GM04503 (cell line): ENCODE measurements at regions not wholly inside any gene's neighbourhood (a gene's known extent, or its start where the extent isn't known, plus 50 kb on each side); places are given as distances from the start of the nearest gene placed in this dataset.

ENCODE experiments used
- DNase-seq: peaks from one replicate; pipeline ENCODE4 v3.0.0-alpha.2; 2012; ENCODE audit warnings: low read depth

DNA sequence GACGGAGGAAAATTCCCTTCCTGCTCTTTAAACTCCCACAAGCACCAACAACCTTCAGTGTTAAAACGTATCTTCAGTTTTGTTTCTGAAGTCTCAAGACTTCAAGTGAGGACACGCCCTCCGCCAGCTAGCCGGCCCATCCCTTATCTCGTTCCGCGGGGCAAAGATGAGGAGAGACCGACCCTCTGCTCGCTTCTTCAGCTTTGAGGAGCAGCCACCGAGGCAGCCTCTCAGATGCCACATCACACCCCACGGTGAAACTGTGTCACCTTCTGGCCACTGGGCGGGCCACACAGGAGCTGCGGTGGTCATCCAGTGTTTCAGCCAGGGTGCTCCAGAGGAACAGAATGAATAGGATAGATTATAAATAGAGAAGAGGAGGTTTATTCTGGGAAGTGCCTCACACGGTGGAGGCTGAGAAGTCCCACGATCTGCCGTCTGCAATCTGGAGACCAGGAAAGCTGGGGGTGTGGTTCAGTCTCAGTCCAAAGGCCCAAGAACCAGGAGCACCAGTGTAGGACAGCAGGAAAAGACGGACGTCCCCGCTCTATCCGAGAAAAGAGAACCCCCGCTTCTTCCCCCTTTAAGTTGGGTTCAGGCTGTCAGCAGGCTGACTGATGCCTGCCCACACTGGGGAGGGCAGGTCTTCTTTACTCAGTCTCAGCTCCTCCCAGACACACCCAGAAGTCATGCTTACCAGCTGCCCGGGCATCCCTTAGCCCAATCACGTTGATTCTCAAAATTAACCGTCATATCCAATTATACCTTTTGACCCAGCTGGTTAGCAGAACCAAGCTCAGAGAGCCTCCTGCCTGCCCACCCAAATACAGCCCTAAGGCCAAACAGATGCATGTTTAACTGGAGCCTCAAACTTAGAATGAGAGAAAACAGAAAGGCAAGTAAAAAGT lies 399.7 kb upstream of the ID2 start:
- DNase-seq = no peak

DNA sequence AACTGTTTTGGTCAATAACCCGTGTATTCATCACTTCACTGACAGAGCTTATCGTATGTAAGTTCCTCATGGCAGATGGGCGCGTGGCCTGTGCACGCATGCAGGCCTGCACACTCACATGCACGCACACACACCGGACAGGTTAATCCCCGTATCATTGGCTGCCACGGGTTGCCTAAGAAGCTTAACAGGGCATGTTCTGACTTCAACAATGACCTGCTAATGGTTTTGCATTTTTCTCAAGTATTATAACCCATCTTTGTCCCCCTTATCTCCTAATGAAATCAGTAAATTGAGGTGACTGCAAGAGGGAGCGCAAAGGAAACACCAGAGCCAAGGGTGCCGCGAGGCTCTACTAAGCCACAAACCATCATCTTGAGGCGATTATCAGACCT lies 399.0 kb upstream of the ID2 start:
- no peak for DNase-seq

DNA sequence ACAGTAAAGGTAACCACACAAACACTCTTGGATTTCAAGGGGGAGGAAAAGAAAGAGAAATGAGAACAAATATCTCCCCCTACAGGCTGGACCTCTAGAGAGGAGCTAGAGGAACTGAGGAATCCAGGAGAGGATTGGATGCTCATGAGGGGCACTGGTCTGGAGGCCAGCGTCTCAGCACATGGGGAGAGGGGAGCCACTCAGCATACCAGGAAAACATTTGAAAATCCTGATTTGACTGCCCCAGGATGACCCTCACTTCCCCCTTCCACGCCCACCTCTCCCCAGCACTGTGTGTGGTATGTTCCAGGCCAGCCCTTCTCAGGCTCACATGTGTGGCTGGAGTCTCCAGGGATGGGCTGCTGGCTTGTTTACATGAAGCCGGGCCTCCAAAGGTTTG lies 396.8 kb upstream of the ID2 start:
- no peak for DNase-seq

DNA sequence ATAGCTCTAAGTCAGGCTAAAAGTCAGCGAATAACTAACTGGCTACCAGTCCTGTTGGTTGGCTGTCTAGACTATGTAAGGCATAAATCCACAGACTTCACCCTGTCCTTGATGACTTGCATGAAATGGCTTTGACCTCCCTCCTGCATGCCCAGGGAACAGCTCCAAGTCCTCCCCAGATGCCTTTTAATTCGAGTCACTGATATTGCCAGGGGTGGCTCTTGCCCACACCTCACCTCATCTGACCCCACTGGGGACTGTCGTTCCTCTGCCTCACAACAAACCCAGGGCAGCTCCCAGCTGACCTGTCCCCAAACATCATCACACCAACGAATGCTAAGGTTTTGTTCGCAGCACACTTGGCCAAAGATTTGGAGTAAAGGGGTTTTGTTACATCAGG lies 396.0 kb upstream of the ID2 start:
- DNase-seq = no peak

DNA sequence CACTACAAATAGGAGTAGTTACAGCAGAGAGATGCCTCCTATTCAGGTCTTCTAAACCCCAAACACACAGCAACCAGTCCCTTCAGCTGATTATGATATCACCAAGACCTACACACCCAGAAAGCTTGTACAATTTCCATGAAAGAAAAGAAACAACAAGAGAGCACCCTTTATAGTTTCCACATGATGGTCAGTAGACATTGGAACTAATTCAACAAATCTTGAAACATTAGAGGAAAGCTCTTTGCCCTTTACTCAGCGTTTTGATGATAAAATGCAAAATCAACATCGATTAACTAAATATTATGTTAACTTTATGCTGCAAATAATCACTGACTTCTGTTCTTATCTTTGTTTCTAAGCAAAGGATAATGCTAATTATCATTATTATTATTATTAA lies 393.6 kb upstream of the ID2 start:
- DNase-seq = no peak

DNA sequence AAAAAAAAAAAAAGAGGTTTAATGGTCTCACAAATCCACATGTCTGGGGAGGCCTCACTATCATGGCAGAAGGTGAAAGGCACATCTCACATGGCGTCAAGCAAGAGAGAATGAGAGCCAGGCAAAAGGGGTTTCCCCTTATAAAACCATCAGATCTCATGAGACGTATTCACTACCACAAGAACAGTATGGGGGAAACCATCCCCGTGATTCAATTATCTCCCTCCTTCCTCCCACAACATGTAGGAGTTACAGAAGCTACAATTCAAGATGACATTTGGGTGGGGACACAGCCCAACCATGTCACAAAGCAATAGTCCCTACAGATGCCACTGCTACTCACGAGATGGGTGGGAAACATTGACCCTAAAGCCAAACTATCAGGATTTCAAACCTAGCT lies 392.7 kb upstream of the ID2 start:
- DNase-seq = no peak

DNA sequence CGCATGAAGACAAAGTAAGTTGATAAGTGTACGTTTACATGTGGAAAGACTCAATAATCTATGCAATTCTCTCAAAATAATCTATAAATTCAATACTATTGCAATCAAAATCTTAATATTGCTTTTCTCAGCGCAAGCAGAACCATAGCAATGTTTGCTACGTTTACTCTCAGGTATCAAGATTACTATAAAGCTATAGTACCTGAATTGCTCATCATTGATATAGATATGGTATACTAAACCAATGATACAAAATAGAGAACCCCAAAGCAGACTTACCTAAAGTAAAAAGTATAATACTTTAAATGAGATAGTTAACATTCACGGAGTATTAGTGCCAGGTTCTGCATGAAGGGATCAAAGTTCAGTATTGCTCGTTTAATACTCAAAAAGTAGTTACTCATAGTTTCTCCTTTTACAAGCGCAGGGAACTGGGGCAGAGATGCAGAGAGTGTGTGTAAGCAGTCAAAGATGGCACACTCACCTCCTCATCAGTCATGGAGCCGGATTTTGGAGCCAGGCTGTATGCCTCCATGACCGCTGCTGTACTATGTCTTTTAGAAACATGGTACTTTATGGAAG lies 391.0 kb upstream of the ID2 start:
- no peak for DNase-seq

DNA sequence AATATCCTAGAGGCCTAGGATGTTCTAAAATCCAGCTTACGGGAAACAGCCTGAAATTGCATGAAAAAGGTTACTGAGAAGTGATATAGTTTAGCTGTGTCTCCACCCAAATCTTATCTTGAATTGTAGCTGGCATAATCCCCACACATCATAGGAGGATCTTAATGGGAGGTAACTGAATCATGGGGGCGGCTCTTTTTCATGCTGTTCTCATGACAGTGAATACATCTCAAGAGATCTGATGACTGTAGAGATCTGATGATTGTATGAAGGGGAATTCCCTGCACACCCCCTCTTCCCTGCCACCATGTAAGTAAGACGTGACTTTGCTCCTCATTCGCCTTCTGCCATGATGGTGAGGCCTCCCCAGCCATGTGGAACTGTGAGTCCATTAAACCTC lies 385.6 kb upstream of the ID2 start:
- DNase-seq = no peak

DNA sequence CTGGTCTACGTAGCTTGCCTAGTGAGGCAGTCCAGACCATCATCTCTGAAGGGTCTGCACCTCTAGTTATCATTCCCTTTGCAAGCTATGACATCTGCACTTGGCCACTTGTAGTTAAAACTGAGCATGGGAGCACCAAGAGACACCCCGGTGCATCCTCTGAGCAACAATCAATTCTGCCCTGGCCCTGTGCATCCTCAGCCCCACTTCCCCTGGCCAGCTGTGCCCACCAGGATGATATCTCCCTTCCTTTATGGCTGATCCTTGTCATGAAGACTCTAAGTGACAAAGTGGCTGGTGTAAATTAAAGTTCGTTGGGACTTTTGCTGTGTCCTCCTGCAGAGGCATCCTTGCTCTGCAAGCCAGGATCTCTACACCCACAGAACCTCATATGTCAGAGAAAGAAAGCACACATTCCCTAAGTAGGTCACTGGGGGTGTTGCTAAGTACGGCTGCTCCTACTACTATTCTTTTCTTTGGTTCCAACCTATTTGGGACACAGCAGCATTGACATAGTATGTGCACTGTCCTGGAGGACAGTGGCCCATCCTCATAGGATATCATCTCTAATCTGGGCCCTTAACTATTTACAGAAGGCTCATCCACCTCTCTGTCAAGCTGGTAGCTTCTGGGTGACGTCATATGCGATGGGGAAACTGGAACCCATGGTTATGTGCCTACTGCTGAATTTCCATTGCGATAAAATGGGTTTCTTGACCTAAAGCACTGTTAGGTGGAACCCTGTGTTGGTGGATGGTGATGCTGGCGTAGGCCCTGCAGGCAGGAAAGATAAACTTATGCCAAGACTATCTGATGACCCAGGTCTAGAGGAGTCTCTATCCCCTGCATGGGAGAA lies 384.3 kb upstream of the ID2 start:
- no peak for DNase-seq

DNA sequence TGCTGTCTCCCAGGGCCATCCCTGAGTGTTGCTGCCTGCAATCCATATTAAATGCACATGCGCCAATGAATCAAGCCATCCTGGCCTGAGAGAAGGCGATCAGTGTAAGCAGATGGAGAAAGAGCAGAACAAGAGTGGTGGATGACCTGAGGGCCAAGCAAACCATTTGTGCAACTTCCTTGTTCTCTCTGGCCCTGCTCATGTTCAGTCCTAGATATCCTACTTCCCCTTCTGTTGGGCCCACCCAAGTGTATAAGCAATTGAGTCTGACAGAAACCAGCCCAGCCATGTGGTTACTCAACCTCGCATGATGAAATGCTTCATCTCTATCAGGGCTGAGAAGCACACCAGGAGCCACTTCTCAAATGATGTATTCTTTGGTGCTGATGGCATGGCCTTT lies 383.1 kb upstream of the ID2 start:
- DNase-seq = no peak

DNA sequence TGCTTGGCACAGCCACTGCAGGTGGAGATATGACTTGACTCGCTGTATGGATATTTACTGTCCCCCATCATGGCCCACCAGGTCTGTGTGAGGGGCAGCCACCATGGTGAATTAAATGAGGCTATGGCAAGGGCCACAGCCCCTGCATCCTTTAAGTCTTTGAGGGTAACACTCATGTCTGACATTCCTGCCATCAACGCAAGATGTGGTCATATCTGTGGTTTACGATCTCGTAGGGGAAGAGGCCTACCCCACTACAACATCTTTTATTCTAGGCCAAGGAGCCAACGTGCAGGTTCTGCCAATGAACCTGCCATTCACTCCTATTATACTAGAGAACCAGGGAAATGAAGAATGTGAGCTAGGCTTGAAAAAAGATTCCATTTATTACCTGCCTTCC lies 381.6 kb upstream of the ID2 start:
- no peak for DNase-seq

DNA sequence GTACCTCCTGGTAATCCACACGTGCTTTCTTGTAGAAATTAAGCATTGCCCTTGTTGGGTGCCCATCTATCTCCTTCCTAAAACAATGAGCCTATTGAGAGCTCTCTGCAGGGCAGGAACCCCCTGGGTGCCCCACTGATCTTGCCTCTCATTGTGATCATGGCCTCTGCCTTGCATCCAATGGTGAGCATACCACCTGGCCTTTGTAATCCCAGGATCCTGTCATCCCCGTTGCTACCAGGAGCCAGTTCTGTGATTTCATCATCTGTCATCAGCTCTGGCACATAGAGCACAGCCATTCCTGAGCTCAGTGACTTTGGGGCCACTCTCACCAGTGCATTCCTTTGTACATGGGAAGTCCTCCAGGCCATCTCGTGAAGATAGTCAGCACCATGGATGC lies 381.0 kb upstream of the ID2 start:
- DNase-seq = no peak

DNA sequence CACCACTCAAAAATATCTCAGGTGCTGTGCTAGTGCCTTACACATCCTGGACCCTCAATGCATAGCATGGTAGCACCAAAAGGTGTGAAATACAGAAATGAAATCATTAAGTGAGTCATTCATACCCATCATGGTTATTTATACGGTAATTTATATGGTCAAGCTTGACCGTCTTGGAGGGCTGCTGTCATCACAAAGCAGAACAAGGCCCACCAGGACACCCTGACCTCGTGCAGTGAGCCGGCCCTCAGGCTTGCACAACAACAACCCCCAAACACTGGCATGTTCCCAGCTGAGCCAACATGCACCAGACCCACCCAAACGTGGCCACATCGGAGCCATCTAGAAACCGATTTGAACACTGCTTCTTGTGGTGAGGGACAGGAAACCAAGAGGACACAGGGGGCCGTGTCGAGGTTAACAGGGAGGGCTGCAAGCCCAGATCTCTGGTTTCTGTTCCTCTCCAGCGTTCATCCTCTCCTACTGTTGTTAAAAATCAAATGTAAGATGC lies 378.5 kb upstream of the ID2 start:
- DNase-seq = no peak

DNA sequence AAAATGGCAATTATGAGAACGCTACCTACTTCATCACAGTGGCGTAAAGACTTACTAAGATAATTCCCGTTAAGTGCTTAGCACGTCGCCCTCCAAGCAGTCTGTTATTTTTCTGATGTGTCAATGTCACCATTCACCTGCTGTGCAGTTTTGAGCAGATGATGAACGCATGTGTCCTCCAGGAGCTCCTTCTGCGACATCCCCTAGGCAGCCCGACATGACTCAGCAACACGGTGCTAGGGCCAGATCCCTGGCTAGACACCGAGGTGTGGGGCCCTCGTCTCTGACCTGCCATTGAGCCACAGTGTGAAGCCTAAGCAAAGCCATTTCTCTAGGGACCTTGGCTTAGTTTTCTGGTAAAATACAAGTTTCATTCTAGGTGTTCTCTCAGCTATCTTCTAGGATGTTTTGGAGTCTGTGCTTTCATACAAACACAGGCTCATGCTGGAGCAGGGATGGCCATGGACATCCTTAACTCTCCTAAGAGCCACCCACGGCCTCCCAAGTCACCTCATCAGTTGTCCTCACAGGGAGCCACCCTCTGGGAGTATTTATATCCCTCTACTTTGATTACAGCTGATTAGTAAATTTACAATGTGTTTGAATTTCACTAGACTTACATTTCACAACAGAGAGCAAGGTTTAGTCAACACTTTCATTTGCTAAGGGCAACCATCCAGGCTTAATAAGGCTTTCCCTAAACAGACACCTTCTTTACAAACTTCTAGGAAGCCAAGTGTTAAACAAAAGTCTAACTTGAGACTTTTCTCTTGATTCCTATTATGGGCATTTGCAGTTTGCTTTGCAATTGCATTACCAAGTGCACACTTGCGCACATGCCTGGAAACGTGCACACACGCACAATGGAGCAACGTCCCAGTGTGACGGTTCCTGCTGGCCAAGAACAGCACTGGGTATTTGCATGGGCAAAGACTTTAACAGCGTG lies 376.8 kb upstream of the ID2 start:
- no peak for DNase-seq

DNA sequence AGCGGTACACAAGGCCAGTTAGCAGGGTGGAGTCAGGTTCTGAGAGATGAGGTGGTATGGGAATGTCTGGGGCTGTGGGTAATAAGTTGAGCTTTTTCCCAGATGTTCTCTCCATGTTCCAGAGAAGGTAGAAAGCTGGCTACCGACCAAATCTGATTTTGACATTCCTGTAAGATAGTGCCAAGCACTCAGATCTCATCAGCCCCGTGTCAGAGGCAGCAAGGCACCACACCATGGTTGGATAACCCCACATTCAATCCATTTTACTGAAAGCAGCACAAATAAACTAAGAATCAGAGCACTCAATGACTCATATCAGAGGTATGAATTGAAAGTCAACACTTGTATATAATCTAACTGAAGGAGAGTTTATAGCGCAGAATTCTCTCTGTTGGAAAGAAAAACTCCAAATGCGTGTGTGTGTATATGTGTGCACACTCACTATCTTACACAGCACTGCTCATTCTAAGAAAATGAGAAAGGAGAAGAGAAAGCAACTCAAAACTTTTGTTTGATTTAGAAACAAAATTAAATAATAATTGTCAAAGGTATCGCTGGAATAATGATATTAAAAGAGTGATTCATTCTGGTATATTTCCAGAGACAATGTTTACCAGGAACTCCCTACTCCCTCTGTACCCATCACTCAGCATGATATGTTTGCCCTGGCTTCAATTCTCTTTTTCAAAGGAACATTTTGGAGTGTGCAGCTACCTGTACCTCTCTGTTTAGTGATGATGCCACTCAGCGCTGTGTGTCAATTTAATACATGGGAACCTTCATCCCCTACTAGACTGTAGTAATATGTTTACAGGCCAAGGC lies 375.1 kb upstream of the ID2 start:
- no peak for DNase-seq

DNA sequence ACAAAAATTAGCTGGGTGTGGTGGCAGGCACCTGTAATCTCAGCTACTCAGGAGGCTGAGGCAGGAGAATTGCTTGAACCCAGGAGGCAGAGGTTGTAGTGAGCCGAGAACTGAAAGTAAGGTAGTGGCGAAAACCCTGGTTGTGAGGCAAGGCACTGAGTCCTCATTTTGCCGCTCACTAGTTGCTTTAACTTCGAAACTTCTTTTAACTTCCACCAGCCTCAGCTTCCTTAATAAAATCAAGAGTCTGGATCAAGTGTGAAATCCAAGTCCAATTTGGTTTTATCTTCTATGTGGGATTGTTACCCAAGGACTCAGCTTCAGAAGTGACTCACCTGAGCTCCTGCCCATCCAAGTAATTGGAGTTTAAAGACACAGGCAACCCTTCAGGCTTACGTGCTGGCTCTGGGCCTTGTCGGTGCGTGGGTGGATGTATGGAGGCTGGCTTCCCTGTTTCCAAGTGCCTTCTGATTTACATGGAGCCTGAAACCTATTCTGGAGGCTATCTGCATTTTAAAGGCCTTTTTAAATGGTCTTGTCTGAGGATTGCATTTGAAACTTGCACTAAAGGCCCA lies 374.2 kb upstream of the ID2 start:
- DNase-seq = no peak

DNA sequence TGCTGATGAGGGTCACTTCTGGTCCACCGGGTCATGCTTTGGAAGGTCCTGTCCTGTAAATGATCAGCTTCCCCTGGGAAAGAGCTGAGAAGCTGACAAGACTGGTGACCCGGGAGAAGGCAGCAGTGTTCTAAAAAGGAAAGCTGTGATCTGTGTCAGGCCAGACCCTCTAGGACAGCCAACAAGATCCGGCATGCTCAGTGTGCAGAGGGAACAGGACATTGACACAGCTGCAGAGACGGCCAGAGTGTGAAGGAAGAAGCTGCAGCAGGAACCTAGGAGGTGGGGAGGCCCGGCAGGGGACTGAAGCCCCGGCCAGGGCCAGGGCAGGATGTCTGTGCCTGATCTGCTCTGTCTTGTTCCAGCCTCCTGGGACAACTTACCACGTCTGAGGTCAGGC lies 372.7 kb upstream of the ID2 start:
- no peak for DNase-seq

DNA sequence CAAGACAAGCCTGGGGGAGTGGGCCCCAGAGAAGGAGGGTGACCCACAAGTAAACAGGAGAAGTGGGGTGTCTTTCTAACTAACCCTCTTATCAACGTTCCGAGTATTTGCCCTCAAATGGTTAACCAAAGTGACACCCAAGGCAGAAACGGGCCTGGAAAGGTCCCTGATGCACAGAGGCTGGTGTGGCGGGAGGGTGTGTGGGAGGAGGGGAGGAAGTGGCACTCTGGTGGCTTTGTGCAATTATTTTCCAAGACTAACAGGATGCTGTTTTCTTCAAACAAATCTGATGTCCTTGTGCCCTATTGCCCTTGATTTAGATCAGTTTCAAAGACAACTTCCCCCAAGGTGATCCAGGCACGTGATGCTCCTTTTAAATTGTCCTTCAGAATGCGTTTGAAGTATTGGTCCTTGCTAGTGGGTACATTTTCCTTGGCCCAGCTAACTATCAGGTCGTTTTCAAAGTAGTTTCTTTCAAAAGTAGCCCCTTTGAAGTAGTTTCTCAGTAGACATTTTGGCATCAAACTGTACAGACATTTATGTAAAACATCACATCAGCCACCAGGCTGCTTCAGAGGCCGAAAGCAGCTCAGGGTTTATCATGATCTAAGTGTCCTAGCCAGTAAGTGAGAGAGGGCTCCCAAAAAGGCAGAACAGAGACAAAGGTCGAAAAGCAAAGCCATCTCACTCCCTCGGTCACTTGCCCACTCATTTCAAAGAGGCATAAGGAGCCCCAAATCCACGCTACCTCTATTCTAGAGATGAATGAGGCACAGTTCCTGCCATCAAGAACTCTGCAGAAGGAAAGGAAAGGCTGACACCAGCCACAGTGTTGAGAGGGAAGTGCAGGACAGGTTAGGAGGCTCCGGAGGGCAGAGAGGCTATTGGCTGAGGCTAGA lies 371.1 kb upstream of the ID2 start:
- no peak for DNase-seq

DNA sequence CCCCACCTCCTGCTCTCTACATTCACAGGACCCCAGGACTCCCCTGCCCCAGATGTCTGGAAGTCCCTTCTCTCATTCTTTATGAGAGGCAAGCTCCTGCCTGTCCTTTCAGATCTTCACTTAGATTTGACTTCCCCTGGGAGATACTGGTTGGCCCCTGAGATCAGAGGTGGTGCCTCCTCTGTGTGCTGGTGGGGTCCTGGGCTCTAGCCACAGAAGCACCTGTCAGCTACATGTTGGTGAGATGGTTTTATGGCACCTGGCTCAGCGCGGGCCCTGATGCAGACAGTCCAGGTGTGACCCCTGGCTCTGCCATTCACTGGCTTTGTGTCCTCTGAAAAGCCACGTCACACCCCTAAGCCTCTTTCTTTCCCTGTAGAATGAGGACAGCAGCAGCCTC lies 369.6 kb upstream of the ID2 start:
- no peak for DNase-seq
